Lung (tissue), 11 donors: ENCODE measurements at regions not wholly inside any gene's neighbourhood (a gene's known extent, or its start where the extent isn't known, plus 50 kb on each side); places are given as distances from the start of the nearest gene placed in this dataset.

Experiments used
- ATAC-seq: fragments of 200-7000 bp; cut with Tn5 transposase; one replicate; pipeline ENCODE4 v1.9.1; 2020; ENCODE audit warnings: moderate number of reproducible peaks; ENCODE audit not compliant: insufficient read depth, low FRiP score
- DNase-seq, 3 donors: peaks; one replicate each; pipeline ENCODE4 v3.0.0-alpha.2; 2013 to 2017
- H3K27ac ChIP-seq, 2 donors: one replicate each; pipeline ENCODE4 v1.5.1; 2013; ENCODE audit warnings: mild to moderate bottlenecking in 2 of 2, moderate library complexity in 2 of 2, control low read depth in 1 of 2, inconsistent platforms in 1 of 2, low read depth in 1 of 2, low read length in 1 of 2
- H3K27me3 ChIP-seq, 3 donors: one replicate each; pipeline ENCODE4 v1.5.1; 2013; ENCODE audit warnings: low read length in 2 of 3; ENCODE audit not compliant: control insufficient read depth in 3 of 3, insufficient read depth in 3 of 3
- H3K36me3 ChIP-seq, 4 donors: one replicate each; pipeline ENCODE4 v1.5.1; 2013; ENCODE audit warnings: low read length in 4 of 4, mild to moderate bottlenecking in 1 of 4, moderate library complexity in 1 of 4; ENCODE audit not compliant: control insufficient read depth in 4 of 4, insufficient read depth in 4 of 4
- H3K4me1 ChIP-seq, 5 donors: one replicate each; pipeline ENCODE4 v1.5.1; 2013; ENCODE audit warnings: low read length in 5 of 5, mild to moderate bottlenecking in 2 of 5, moderate library complexity in 1 of 5; ENCODE audit not compliant: control insufficient read depth in 5 of 5, insufficient read depth in 5 of 5
- H3K4me3 ChIP-seq: one replicate; pipeline ENCODE4 v1.5.1; 2013; ENCODE audit warnings: mild to moderate bottlenecking, control low read depth, moderate library complexity
- H3K9ac ChIP-seq, 2 donors: one replicate each; pipeline ENCODE4 v1.5.1; 2013; ENCODE audit warnings: low read length in 2 of 2, control low read depth in 1 of 2; ENCODE audit not compliant: insufficient read depth in 1 of 2
- H3K9me3 ChIP-seq, 4 donors: one replicate each; pipeline ENCODE4 v1.5.1; 2013; ENCODE audit warnings: low read length in 3 of 4, mild to moderate bottlenecking in 1 of 4, moderate library complexity in 1 of 4; ENCODE audit not compliant: control insufficient read depth in 4 of 4, insufficient read depth in 3 of 4
- CTCF ChIP-seq: IDR thresholded peaks from 2 replicates; pipeline ENCODE4 v1.5.1; 2012; ENCODE audit warnings: mild to moderate bottlenecking; ENCODE audit errors: control extremely low read depth, extremely low read depth
- WGBS, 2 donors: extraction: QIAGEN DNeasy Blood & Tissue Kit; methylation state at CpG; one replicate each; pipeline ENCODE4 v1.1.7; 2013; 5-methylcytosine and 5-hydroxymethylcytosine counted together
- donor health status: control.
- donor health status: control.
- donor health status: Bipolar disorder and iron deficiency.
- donor health status: healthy.
- donor health status: DM: yes; HTN: yes; CAD: no.

- H3K9me3 ChIP-seq, result no peaks in the 10 kb centered on the region
- WGBS, 2 donors, result 68 to 82% methylated on average over 3 of the region's 3 CpGs
- no peak overlapping the region for H3K4me3 ChIP-seq
- no peak overlapping the region for H3K9ac ChIP-seq
- TF ChIP-seq CTCF, result no peak
- H3K27me3 ChIP-seq, result no peaks in the 10 kb centered on the region
- ATAC-seq, result no peak
- H3K27ac ChIP-seq, result no peak overlapping the region
- H3K36me3 ChIP-seq, result no peaks in the 10 kb centered on the region
- DNase-seq, result no peak
- H3K4me1 ChIP-seq, result peaks cover 0 to 22% (median 0%) of the 10 kb centered on the region in 5 donors
Observed at GRCh38 chr6:139608466-139609261, 234.2 kb upstream of the CITED2 start.

- H3K4me3 ChIP-seq, result no peak overlapping the region
- H3K36me3 ChIP-seq, result no peaks in the 10 kb centered on the region
- WGBS, 2 donors, result 72 to 76% methylated on average over 3 of the region's 3 CpGs
- H3K4me1 ChIP-seq, result peaks cover 0 to 22% (median 0%) of the 10 kb centered on the region in 5 donors
- no peaks in the 10 kb centered on the region for H3K27me3 ChIP-seq
- DNase-seq (no peak), ATAC-seq (no peak)
- TF ChIP-seq CTCF, result no peak
- no peaks in the 10 kb centered on the region for H3K9me3 ChIP-seq
- no peak overlapping the region for H3K27ac ChIP-seq
- no peak overlapping the region for H3K9ac ChIP-seq
Observed at GRCh38 chr6:139605350-139605749, 230.9 kb upstream of the CITED2 start.

GRCh38 chr6:139603581-139603980 lies 229.1 kb upstream of the CITED2 start:
- WGBS, 2 donors, result 72 to 84% methylated on average over 2 of the region's 2 CpGs
- H3K36me3 ChIP-seq, result no peaks in the 10 kb centered on the region
- no peak for TF ChIP-seq CTCF
- no peaks in the 10 kb centered on the region for H3K9me3 ChIP-seq
- peaks cover 0 to 21% (median 0%) of the 10 kb centered on the region in 5 donors for H3K4me1 ChIP-seq
- no peaks in the 10 kb centered on the region for H3K27me3 ChIP-seq
- no peak overlapping the region for H3K4me3 ChIP-seq
- no peak for ATAC-seq
- no peak overlapping the region for H3K9ac ChIP-seq
- no peak overlapping the region for H3K27ac ChIP-seq
- DNase-seq, result no peak

DNA sequence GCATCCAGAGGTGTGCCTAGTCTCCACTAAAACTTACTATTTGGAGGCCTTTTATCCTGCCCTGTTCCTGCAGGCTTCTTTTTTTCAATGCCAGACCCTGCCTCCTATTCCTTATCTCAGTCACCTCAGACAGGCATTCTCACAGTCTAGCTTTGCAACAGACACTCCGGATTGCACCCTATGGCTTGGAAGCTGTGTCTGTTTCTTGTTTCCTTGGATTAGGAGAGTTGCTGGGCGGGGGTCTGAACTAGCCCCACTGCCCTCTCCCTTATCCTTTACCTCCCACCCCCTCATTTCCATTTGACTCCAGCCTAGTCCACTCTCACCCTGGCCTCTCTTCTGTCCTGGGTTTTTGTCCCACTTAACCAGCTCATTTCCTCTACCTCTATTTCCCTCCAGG lies 228.1 kb upstream of the CITED2 start:
- 90 to 94% methylated on average over 2 of the region's 2 CpGs for WGBS, 2 donors
- H3K36me3 ChIP-seq, result no peaks in the 10 kb centered on the region
- ATAC-seq (no peak), DNase-seq (no peak)
- peaks cover 0 to 23% (median 1%) of the 10 kb centered on the region in 5 donors for H3K4me1 ChIP-seq
- H3K4me3 ChIP-seq, result no peak overlapping the region
- TF ChIP-seq CTCF, result no peak
- H3K27me3 ChIP-seq, result no peaks in the 10 kb centered on the region
- no peak overlapping the region for H3K27ac ChIP-seq
- no peak overlapping the region for H3K9ac ChIP-seq
- no peaks in the 10 kb centered on the region for H3K9me3 ChIP-seq
